ENCODE measurements at regions not wholly inside any gene's neighbourhood (a gene's known extent, or its start where the extent isn't known, plus 50 kb on each side); places are given as distances from the start of the nearest gene placed in this dataset.
A peak's percentile ranks its signal among the peaks of the same experiment; 100 is the strongest.

- no peak for DNase-seq (ENCODE audit: low read depth, low spot score)
- H3K27me3 Mint-ChIP-seq (ENCODE audit: low read depth), result peaks cover 6% of the 10 kb centered on the region
- TF ChIP-seq CTCF (conservative IDR thresholded peaks at IDR 0.05), result peak; percentile 28
Observed at GRCh38 chrX:23559975-23560374, 107.3 kb upstream of the PRDX4 start.

GRCh38 chrX:23570674-23571343, 96.5 kb upstream of the PRDX4 start:
- Mint-ChIP-seq H3K4me1 (no peaks in the 10 kb centered on the region), H3K27ac (ENCODE audit: unreplicated experiment) (no peak overlapping the region), H3K36me3 (ENCODE audit: low read depth) (no peaks in the 10 kb centered on the region), H3K9me3 (peaks cover 11% of the 10 kb centered on the region), H3K4me3 (no peak overlapping the region), H3K27me3 (ENCODE audit: low read depth) (peaks cover 28% of the 10 kb centered on the region)
- no peak for DNase-seq (ENCODE audit: low read depth, low spot score)
- TF ChIP-seq CTCF (conservative IDR thresholded peaks at IDR 0.05), result no peak

More at GRCh38 chrX:23559975-23560374, 107.3 kb upstream of the PRDX4 start:
- Mint-ChIP-seq H3K4me3 (no peak overlapping the region), H3K4me1 (no peaks in the 10 kb centered on the region), H3K9me3 (peaks cover 26% of the 10 kb centered on the region), H3K27ac (ENCODE audit: unreplicated experiment) (no peak overlapping the region), H3K36me3 (ENCODE audit: low read depth) (peaks cover 6% of the 10 kb centered on the region)

- no peak for DNase-seq (ENCODE audit: low read depth, low spot score)
- Mint-ChIP-seq H3K36me3 (ENCODE audit: low read depth) (no peaks in the 10 kb centered on the region), H3K27me3 (ENCODE audit: low read depth) (peaks cover 31% of the 10 kb centered on the region), H3K27ac (ENCODE audit: unreplicated experiment) (no peak overlapping the region), H3K4me1 (no peaks in the 10 kb centered on the region), H3K4me3 (no peak overlapping the region), H3K9me3 (peaks cover 7% of the 10 kb centered on the region)
- TF ChIP-seq CTCF (conservative IDR thresholded peaks at IDR 0.05), result no peak
Observed at GRCh38 chrX:23575281-23575680, 92.0 kb upstream of the PRDX4 start.

GRCh38 chrX:23578079-23578478, 89.2 kb upstream of the PRDX4 start:
- Mint-ChIP-seq H3K4me1 (no peaks in the 10 kb centered on the region), H3K27ac (ENCODE audit: unreplicated experiment) (no peak overlapping the region), H3K36me3 (ENCODE audit: low read depth) (no peaks in the 10 kb centered on the region), H3K4me3 (no peak overlapping the region), H3K27me3 (ENCODE audit: low read depth) (peaks cover 31% of the 10 kb centered on the region), H3K9me3 (peaks cover 7% of the 10 kb centered on the region)
- no peak for TF ChIP-seq CTCF (conservative IDR thresholded peaks at IDR 0.05)
- DNase-seq (ENCODE audit: low read depth, low spot score), result no peak

GRCh38 chrX:23589496-23589895, 77.8 kb upstream of the PRDX4 start:
- no peak for DNase-seq (ENCODE audit: low read depth, low spot score)
- no peak overlapping the region for H3K27ac Mint-ChIP-seq (ENCODE audit: unreplicated experiment)
- no peaks in the 10 kb centered on the region for H3K4me1 Mint-ChIP-seq
- H3K36me3 Mint-ChIP-seq (ENCODE audit: low read depth), result no peaks in the 10 kb centered on the region
- no peak for TF ChIP-seq CTCF (conservative IDR thresholded peaks at IDR 0.05)
- no peak overlapping the region for H3K4me3 Mint-ChIP-seq
- H3K9me3 Mint-ChIP-seq, result no peaks in the 10 kb centered on the region
- H3K27me3 Mint-ChIP-seq (ENCODE audit: low read depth), result peaks cover 4% of the 10 kb centered on the region

All from neural crest cell (in vitro differentiated cells).